Fibroblast of the aortic adventitia (primary cell): ENCODE measurements at regions not wholly inside any gene's neighbourhood (a gene's known extent, or its start where the extent isn't known, plus 50 kb on each side); places are given as distances from the start of the nearest gene placed in this dataset.

Experiments used
- DNase-seq: peaks from one replicate; pipeline ENCODE4 v3.0.0-alpha.2; 2010; ENCODE audit warnings: low read depth
- H3K4me3 ChIP-seq: 2 replicates; pipeline ENCODE4 v1.5.1; 2011; ENCODE audit warnings: low read depth, mild to moderate bottlenecking, control low read depth, low read length, moderate library complexity
- CTCF ChIP-seq: IDR thresholded peaks from 2 replicates; pipeline ENCODE4 v1.5.1; 2011; ENCODE audit warnings: mild to moderate bottlenecking, low read length, control low read depth, inconsistent platforms; ENCODE audit not compliant: insufficient read depth

DNA sequence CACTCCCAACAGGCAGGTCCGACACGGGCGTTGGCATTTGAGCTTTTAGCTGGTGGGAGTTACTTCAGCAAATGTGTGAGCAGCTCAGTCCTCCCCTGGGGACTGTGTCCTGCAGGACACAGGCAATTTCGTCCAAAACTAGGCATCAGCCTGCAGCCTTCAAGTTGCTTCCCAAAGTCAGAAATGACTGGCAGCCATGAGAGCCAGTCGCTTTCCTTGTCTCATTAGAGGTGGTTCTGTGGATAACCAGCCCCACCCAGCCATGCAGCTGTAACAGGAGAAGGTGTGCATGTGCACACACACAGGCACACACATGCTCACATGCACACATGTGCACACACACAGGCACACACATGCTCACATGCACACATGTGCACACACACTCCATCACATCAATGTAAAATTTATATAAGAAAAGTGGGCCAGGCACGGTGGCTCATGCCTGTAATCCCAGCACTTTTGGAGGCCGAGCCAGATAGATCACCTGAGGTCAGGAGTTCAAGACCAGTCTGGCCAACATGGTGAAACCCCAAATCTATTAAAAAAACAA, 138.8 kb upstream of the TCERG1L start:
- DNase-seq = no peak
- TF ChIP-seq CTCF = no peak
- no peak overlapping the region for H3K4me3 ChIP-seq

DNA sequence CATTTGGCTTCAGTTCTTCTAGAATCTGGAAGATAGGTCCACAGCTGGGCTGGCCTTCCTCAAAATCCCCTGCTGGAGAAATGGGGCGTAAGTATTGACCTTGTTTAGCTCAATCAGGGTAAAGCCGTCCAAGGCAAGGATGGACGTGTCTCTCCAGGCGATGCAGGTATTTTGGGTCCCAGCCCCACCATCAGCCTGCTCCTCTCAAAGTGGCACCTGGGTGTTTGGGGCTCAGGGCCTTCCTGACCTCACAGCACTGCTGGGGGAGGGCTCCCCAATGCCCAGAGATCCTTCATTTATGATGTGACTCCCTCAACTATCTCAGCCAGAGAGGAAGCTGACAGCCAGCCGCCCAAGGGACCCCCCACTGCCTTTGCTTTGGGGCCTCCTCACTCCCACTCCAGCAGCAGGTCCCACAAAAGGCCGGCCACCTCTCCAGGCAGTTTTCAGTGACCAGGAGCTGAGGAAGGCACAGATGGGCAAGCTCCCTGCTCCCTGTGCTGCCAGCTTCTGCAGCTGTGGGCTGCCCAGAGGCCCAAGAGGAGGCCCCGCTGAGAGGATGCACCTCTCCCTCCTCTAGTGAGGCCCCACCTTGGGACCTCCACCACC, 140.0 kb upstream of the TCERG1L start:
- H3K4me3 ChIP-seq = no peak overlapping the region
- no peak for TF ChIP-seq CTCF
- no peak for DNase-seq

DNA sequence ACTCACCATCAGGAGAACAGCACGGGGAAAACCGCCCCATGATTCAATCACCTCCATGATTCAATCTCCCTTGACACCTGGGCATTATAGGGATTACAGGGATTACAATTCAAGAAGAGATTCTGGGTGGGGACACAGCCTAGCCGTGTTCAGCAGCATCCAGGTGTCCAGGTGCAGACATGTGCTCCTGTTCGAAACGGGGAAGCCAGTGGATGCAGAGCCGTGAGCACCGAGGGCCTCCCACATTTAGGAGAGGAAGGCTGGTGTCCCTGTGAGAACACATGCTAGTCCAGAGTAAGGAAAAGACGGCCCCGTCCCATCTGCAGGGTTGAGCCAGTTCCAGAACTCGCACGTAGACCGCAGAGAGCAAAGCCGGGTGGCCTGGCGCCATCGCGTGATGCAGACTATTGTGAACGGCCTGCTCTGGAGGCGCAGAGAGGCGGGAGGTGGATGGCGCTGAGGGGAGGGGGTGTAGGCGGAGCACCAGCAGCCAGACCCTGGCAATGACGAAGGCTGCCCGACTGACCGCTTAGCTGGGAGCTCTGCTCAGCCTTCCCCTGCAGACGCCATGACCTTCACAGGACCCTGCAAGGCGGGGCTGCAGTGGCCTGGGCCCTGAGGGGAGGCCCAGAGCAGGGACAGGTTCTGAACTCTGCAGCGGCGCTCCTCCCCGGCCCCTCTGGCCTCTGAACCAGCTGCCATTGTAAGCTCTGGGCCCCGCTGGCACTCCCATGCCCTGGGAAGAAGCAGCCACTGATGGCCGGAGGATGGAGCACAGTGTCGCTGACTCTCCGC, 141.6 kb upstream of the TCERG1L start:
- H3K4me3 ChIP-seq = no peak overlapping the region
- DNase-seq = no peak
- no peak for TF ChIP-seq CTCF

- TF ChIP-seq CTCF = no peak
- no peak for DNase-seq
- H3K4me3 ChIP-seq = no peak overlapping the region
These were observed 142.5 kb upstream of the TCERG1L start for GRCh38 chr10:131453721-131454634.

- TF ChIP-seq CTCF = no peak
- no peak overlapping the region for H3K4me3 ChIP-seq
- no peak for DNase-seq
These were observed 144.9 kb upstream of the TCERG1L start for GRCh38 chr10:131456411-131456810.

GRCh38 chr10:131461093-131461492, 149.6 kb upstream of the TCERG1L start:
- DNase-seq = no peak
- no peak overlapping the region for H3K4me3 ChIP-seq
- TF ChIP-seq CTCF = no peak
